Osteocyte (in vitro differentiated cells): ENCODE measurements at regions not wholly inside any gene's neighbourhood (a gene's known extent, or its start where the extent isn't known, plus 50 kb on each side); places are given as distances from the start of the nearest gene placed in this dataset.

Experiments used
- DNase-seq: peaks from one replicate; pipeline ENCODE4 v3.0.0; 2021; ENCODE audit warnings: mixed read lengths; ENCODE audit not compliant: unreplicated experiment; ENCODE audit errors: extremely low spot score
- H3K27ac Mint-ChIP-seq: one replicate; pipeline ENCODE4 v1.8.0; 2021; ENCODE audit warnings: mild to moderate bottlenecking, mixed read lengths; ENCODE audit not compliant: unreplicated experiment
- H3K27me3 Mint-ChIP-seq: one replicate; pipeline ENCODE4 v1.8.0; 2021; ENCODE audit warnings: mixed read lengths; ENCODE audit not compliant: unreplicated experiment
- H3K36me3 Mint-ChIP-seq: one replicate; pipeline ENCODE4 v1.8.0; 2021; ENCODE audit warnings: mixed read lengths; ENCODE audit not compliant: unreplicated experiment
- H3K4me1 Mint-ChIP-seq: one replicate; pipeline ENCODE4 v1.8.0; 2021; ENCODE audit warnings: mixed read lengths; ENCODE audit not compliant: unreplicated experiment
- H3K4me3 Mint-ChIP-seq: one replicate; pipeline ENCODE4 v1.8.0; 2021; ENCODE audit warnings: mild to moderate bottlenecking, moderate library complexity, mixed read lengths; ENCODE audit not compliant: unreplicated experiment
- H3K9me3 Mint-ChIP-seq: one replicate; pipeline ENCODE4 v1.8.0; 2021; ENCODE audit warnings: mixed read lengths; ENCODE audit not compliant: unreplicated experiment
- TF ChIP-seq, protein P1 (sequence below): fragments of 200-600 bp; sonication (generic); IDR thresholded peaks from 2 replicates; pipeline ENCODE4 v1.5.0; 2021; ENCODE audit warnings: antibody characterized with exemption, mild to moderate bottlenecking, moderate library complexity

DNA sequence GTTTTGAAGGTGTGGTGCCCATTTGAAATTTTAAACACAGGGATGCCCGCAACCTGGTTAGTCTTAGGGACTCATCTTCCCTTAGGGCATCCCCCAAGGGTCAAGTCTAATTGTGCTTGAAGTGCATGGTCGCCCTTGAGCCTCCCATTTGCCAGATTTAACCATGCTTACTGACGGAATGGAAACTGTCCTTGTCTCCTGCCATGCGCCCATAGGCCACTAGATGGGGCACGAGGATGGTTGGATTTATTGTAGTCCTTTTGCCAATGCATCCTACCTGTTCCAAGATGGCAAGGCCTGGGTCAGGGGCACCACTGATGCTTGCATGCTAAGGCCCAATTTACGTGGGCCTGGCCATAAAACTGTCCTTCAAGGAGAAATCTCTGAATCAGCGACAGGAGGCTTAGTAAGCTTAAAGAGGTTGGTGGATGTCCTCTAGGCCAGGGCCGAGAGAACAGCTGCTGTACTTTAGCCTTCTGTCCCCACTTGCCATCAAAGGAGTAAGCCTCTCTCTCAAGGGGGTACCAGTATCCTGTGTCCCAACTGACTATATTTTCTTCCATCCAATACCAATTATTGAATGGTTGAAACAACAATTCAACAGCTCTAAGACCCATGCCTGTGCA lies 355.4 kb downstream of the OTOL1 start:
- H3K4me1 Mint-ChIP-seq = peaks cover 19% of the 10 kb centered on the region
- H3K27ac Mint-ChIP-seq = no peak overlapping the region
- no peaks in the 10 kb centered on the region for H3K36me3 Mint-ChIP-seq
- no peaks in the 10 kb centered on the region for H3K9me3 Mint-ChIP-seq
- H3K4me3 Mint-ChIP-seq = no peak overlapping the region
- no peak for DNase-seq
- no peaks in the 10 kb centered on the region for H3K27me3 Mint-ChIP-seq
- TF ChIP-seq, protein P1, sequence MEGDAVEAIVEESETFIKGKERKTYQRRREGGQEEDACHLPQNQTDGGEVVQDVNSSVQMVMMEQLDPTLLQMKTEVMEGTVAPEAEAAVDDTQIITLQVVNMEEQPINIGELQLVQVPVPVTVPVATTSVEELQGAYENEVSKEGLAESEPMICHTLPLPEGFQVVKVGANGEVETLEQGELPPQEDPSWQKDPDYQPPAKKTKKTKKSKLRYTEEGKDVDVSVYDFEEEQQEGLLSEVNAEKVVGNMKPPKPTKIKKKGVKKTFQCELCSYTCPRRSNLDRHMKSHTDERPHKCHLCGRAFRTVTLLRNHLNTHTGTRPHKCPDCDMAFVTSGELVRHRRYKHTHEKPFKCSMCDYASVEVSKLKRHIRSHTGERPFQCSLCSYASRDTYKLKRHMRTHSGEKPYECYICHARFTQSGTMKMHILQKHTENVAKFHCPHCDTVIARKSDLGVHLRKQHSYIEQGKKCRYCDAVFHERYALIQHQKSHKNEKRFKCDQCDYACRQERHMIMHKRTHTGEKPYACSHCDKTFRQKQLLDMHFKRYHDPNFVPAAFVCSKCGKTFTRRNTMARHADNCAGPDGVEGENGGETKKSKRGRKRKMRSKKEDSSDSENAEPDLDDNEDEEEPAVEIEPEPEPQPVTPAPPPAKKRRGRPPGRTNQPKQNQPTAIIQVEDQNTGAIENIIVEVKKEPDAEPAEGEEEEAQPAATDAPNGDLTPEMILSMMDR = peak; percentile 88

DNA sequence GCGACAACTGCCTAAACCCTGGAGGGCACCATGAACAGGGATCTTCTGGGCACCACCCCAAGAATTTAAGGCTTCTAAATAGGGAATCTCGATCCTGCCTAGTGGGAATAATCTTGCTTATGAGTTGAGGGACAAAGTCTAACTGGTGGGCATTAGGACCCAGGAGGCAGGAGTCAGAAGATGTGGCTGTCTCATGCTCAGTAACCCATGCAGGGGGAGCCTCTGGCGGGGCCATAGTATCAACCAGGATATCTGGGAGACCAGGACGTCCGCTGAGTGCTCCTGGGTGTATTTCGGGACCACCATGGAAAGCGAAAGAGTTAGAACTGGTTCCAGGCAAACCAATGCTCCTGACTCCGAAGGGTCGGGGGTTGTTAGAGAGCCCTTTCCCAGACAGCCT lies 356.1 kb downstream of the OTOL1 start:
- no peaks in the 10 kb centered on the region for H3K9me3 Mint-ChIP-seq
- TF ChIP-seq, protein P1 = no peak
- no peak overlapping the region for H3K4me3 Mint-ChIP-seq
- H3K4me1 Mint-ChIP-seq = peaks cover 20% of the 10 kb centered on the region
- no peak for DNase-seq
- no peaks in the 10 kb centered on the region for H3K27me3 Mint-ChIP-seq
- no peak overlapping the region for H3K27ac Mint-ChIP-seq
- no peaks in the 10 kb centered on the region for H3K36me3 Mint-ChIP-seq

DNA sequence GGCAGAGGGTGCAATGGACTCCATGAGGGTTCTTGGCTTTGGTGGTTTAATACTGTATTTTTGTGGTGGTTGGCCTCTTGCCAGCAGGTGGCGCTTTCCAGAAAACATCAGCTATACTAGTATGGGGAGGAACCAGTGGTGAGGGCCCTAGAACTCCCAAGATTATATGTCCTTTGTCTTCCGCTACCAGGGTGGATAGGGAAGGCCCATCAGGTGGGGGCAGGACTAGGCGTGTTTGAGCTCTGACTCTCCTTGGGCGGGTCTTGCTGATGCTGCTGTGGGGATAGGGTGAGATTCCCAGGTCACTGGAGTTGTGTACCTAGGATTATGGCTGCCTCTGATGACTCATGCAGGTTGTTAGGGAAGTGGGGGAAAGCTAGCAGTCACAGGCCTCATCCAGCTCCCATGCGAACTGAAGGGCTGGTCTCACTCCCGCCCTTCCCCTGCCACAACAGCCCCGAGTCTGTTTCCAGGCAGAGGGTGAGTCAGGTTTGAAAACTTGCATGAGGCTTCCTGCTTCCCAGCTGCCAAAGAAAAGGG lies 357.7 kb downstream of the OTOL1 start:
- no peak for DNase-seq

DNA sequence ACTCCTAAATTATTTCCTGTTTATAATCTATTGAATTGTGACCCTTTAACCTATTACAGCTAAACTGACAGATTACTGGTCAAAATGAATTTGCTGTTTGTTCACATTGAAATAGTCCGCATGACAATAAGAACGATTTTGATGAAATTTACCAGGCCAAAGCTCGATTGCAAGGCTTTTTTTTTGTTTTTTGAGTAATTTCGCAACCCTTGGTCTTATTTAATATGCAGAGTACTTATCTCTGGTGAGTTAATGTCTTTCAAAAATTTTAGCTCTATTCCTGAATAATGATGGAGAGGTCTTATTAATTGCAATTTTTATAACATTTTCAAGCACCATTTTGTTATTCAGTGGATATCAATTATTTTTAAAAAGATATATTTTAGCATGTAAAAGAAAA lies 362.4 kb downstream of the OTOL1 start:
- no peaks in the 10 kb centered on the region for H3K9me3 Mint-ChIP-seq
- TF ChIP-seq, protein P1 = no peak
- H3K27me3 Mint-ChIP-seq = no peaks in the 10 kb centered on the region
- no peak overlapping the region for H3K27ac Mint-ChIP-seq
- peaks cover 18% of the 10 kb centered on the region for H3K4me1 Mint-ChIP-seq
- DNase-seq = no peak
- no peaks in the 10 kb centered on the region for H3K36me3 Mint-ChIP-seq
- no peak overlapping the region for H3K4me3 Mint-ChIP-seq

More for the DNA sequence above, 357.7 kb downstream of the OTOL1 start:
- Mint-ChIP-seq H3K9me3 (no peaks in the 10 kb centered on the region), H3K27ac (peak overlapping the region; percentile 54), H3K4me3 (no peak overlapping the region), H3K4me1 (peaks cover 20% of the 10 kb centered on the region), H3K36me3 (no peaks in the 10 kb centered on the region), H3K27me3 (no peaks in the 10 kb centered on the region)
- TF ChIP-seq, protein P1 = peak; percentile 45

DNA sequence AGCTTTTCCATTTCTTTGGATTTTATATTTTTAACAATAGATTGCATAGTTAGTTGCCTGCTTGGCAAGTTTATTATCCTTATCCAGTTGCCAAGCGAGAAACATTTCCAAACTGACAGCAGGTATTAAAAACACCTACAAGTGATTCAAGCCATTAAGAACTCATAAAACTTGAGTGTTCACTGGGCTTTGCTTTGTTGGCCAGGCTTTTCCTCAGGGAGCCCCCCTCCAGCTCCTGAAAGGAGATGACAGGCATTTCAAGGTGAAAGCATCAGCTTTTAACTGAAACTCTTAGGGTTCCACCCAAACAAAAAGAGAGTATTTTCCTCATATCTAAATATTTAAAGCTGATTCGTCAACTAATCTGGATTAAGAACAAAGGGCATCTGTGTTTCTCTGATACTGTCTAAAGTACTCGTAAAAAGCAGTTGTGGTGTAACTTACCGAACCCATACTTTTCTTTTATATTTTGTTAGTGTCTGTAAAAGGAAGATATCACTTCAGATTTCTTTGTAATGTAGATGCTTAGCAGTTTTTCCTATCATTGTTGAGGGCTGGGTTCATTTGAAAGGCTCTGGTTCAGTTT lies 363.4 kb downstream of the OTOL1 start:
- DNase-seq = no peak
- no peaks in the 10 kb centered on the region for H3K27me3 Mint-ChIP-seq
- TF ChIP-seq, protein P1 = no peak
- no peaks in the 10 kb centered on the region for H3K36me3 Mint-ChIP-seq
- no peaks in the 10 kb centered on the region for H3K9me3 Mint-ChIP-seq
- peaks cover 9% of the 10 kb centered on the region for H3K4me1 Mint-ChIP-seq
- no peak overlapping the region for H3K4me3 Mint-ChIP-seq
- H3K27ac Mint-ChIP-seq = no peak overlapping the region
